GM23248 (cell line): ENCODE measurements at regions not wholly inside any gene's neighbourhood (a gene's known extent, or its start where the extent isn't known, plus 50 kb on each side); places are given as distances from the start of the nearest gene placed in this dataset.

Experiments used
- EZH2 ChIP-seq: fragments of 200-600 bp; sonication (generic); IDR thresholded peaks from 2 replicates; pipeline ENCODE4 v1.6.1; 2018; ENCODE audit warnings: antibody characterized with exemption, mild to moderate bottlenecking; ENCODE audit not compliant: insufficient read depth, poor library complexity, severe bottlenecking
- EZH2phosphoT487 ChIP-seq: fragments of 200-600 bp; sonication (generic); IDR thresholded peaks from 2 replicates; pipeline ENCODE4 v1.6.1; 2018; ENCODE audit warnings: antibody characterized with exemption, moderate library complexity, mild to moderate bottlenecking, low read depth; ENCODE audit not compliant: insufficient read depth

DNA sequence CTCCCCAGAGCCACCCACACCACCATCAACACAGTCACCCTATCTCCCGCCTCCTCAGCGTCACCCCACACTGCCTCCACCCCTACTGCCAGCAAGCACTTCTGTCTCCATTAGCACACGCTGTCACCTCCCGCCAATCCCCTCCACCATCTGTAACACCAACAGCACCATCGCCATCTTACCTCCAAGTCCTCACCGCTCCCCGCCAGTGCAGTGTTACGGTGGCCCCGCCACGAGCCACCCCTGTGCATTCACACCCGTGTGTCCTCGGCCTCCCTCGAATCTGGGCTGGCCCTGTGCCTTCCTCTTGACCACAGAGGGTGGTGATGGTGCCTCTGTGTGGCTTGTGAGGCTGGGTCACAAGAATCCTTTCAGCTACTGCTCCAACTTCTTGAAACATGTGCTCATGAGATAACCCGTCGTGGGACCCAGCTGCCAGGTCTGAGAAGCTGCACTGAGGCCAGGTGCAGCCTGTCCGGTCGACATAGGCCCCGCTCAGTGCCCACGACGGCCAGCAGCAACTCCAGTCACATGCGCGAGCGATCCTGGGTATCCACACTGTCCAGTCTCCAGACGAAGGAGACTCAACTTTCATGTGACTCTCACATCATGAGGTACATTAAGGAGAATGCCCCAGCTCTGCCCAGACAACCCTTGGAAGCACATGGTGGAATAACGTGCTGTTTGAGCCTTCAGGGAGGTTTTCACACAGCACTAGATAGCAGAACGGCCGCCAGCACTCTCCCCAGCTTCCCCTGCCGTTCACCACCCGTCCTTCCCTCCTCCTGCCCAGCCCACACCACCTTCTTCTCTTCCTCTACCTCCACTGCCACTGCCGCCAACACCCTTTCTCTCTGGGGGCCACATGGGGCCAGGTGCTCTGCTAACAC is 72.6 kb upstream of the ASB18 start:
- TF ChIP-seq EZH2 (no peak), EZH2phosphoT487 (no peak)
